ENCODE measurements at regions not wholly inside any gene's neighbourhood (a gene's known extent, or its start where the extent isn't known, plus 50 kb on each side); places are given as distances from the start of the nearest gene placed in this dataset.

DNA sequence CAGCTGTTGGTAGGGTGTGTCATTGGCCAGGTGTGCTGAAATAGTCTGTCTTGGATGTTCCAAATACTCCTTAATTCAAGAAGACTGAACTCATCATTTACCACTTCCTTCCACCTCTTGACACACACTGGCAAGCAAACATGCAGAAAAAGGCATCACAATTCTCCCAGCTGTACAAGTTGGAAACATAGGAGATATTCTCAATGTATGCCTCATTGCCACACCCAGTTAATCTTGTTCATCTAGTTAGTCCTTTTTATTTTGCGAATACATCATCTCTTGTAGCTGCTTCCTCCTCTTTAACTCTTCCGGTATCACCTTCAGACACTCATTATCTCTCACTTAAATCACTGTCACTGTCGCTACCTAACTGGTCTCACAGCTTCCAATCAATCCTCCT is 75.1 kb upstream of the GOT2 start:
- no peak overlapping the region for H3K4me3 ChIP-seq (ENCODE audit: low read length)
- no peak overlapping the region for H3K4me2 ChIP-seq (ENCODE audit: low read length)
- H3K79me2 ChIP-seq (ENCODE audit: control insufficient read depth, low read length) = no peaks in the 10 kb centered on the region
- no peaks in the 10 kb centered on the region for H3F3A ChIP-seq (ENCODE audit: control insufficient read depth, insufficient read depth)
- H3K9me3 ChIP-seq (ENCODE audit: control insufficient read depth, insufficient read depth, low read length) = no peaks in the 10 kb centered on the region
- no peak overlapping the region for H3K27ac ChIP-seq (ENCODE audit: low read depth, low read length)
- no peaks in the 10 kb centered on the region for H3K36me3 ChIP-seq (ENCODE audit: control insufficient read depth, low read length)
- no peaks in the 10 kb centered on the region for H3K4me1 ChIP-seq (ENCODE audit: control insufficient read depth, low read length)
- H3K9me2 ChIP-seq (replicated peaks; ENCODE audit: control insufficient read depth, low read length) = no peaks in the 10 kb centered on the region
- no peak for TF ChIP-seq EZH2phosphoT487 (IDR thresholded peaks at IDR 0.05; ENCODE audit: borderline replicate concordance, low read length)
- TF ChIP-seq, protein P1, sequence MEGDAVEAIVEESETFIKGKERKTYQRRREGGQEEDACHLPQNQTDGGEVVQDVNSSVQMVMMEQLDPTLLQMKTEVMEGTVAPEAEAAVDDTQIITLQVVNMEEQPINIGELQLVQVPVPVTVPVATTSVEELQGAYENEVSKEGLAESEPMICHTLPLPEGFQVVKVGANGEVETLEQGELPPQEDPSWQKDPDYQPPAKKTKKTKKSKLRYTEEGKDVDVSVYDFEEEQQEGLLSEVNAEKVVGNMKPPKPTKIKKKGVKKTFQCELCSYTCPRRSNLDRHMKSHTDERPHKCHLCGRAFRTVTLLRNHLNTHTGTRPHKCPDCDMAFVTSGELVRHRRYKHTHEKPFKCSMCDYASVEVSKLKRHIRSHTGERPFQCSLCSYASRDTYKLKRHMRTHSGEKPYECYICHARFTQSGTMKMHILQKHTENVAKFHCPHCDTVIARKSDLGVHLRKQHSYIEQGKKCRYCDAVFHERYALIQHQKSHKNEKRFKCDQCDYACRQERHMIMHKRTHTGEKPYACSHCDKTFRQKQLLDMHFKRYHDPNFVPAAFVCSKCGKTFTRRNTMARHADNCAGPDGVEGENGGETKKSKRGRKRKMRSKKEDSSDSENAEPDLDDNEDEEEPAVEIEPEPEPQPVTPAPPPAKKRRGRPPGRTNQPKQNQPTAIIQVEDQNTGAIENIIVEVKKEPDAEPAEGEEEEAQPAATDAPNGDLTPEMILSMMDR (IDR thresholded peaks at IDR 0.05; ENCODE audit: low read depth, low read length, poor library complexity, severe bottlenecking) = no peak
- H3K27me3 ChIP-seq (ENCODE audit: control insufficient read depth, low read length) = 0 out of 2 replicates have a peak, but pooled peaks cover 2% of the 10 kb centered on the region
- no peaks in the 10 kb centered on the region for H4K20me1 ChIP-seq (ENCODE audit: control insufficient read depth, insufficient read depth, low read depth, low read length)

DNA sequence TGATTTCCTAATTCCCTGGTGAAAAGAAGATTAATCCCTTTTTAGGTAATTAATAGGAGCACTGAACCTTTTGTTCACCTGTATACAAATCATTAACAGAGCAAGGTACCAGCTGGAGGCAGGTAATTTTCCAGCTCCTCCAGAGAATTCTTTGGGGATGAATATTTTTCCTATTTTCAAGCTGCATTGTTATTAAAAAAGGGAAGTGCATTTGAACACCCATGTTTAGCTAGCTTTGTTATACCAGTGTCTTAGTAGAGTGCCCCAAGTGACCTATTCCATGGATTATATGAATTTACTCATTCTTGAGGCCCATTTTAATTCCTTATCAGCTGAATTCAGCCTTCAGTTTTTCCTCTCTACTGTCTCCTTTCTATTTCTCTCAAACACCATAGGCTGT is 73.2 kb upstream of the GOT2 start:
- H3K79me2 ChIP-seq (ENCODE audit: control insufficient read depth, low read length) = no peaks in the 10 kb centered on the region
- H3F3A ChIP-seq (ENCODE audit: control insufficient read depth, insufficient read depth) = no peaks in the 10 kb centered on the region
- no peaks in the 10 kb centered on the region for H4K20me1 ChIP-seq (ENCODE audit: control insufficient read depth, insufficient read depth, low read depth, low read length)
- TF ChIP-seq, protein P1 (IDR thresholded peaks at IDR 0.05; ENCODE audit: low read depth, low read length, poor library complexity, severe bottlenecking) = no peak
- no peak for TF ChIP-seq EZH2phosphoT487 (IDR thresholded peaks at IDR 0.05; ENCODE audit: borderline replicate concordance, low read length)
- no peaks in the 10 kb centered on the region for H3K9me2 ChIP-seq (replicated peaks; ENCODE audit: control insufficient read depth, low read length)
- H3K36me3 ChIP-seq (ENCODE audit: control insufficient read depth, low read length) = no peaks in the 10 kb centered on the region
- H3K27me3 ChIP-seq (ENCODE audit: control insufficient read depth, low read length) = 0 out of 2 replicates have a peak, but pooled peaks cover 2% of the 10 kb centered on the region
- no peaks in the 10 kb centered on the region for H3K4me1 ChIP-seq (ENCODE audit: control insufficient read depth, low read length)
- H3K9me3 ChIP-seq (ENCODE audit: control insufficient read depth, insufficient read depth, low read length) = no peaks in the 10 kb centered on the region
- H3K27ac ChIP-seq (ENCODE audit: low read depth, low read length) = no peak overlapping the region
- H3K4me2 ChIP-seq (ENCODE audit: low read length) = no peak overlapping the region
- no peak overlapping the region for H3K4me3 ChIP-seq (ENCODE audit: low read length)

DNA sequence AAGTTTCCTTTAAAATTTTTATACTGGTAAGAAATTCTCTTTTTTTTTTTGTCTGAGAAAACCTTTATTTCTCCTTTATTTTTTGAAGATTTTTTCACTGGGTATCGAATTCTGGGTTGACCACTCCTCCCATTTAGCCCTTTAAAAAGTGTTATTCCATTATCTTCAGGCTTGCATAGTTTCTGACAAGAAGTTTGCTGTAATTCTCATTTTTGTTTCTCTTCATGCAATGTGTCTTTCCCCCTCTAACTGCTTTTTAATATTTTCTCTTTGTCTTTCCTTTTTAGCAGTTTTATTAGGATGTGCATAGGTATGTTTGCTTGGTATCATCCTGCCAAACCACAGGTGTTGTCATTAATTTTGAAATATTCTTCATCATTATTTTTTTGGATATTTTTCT is 67.7 kb upstream of the GOT2 start:
- no peaks in the 10 kb centered on the region for H3K9me3 ChIP-seq (ENCODE audit: control insufficient read depth, insufficient read depth, low read length)
- no peaks in the 10 kb centered on the region for H3K27me3 ChIP-seq (ENCODE audit: control insufficient read depth, low read length)
- no peaks in the 10 kb centered on the region for H3K4me1 ChIP-seq (ENCODE audit: control insufficient read depth, low read length)
- H3K27ac ChIP-seq (ENCODE audit: low read depth, low read length) = no peak overlapping the region
- TF ChIP-seq, protein P1 (IDR thresholded peaks at IDR 0.05; ENCODE audit: low read depth, low read length, poor library complexity, severe bottlenecking) = no peak
- TF ChIP-seq EZH2phosphoT487 (IDR thresholded peaks at IDR 0.05; ENCODE audit: borderline replicate concordance, low read length) = no peak
- no peaks in the 10 kb centered on the region for H4K20me1 ChIP-seq (ENCODE audit: control insufficient read depth, insufficient read depth, low read depth, low read length)
- H3K79me2 ChIP-seq (ENCODE audit: control insufficient read depth, low read length) = no peaks in the 10 kb centered on the region
- no peaks in the 10 kb centered on the region for H3K9me2 ChIP-seq (replicated peaks; ENCODE audit: control insufficient read depth, low read length)
- no peaks in the 10 kb centered on the region for H3F3A ChIP-seq (ENCODE audit: control insufficient read depth, insufficient read depth)
- no peak overlapping the region for H3K4me2 ChIP-seq (ENCODE audit: low read length)
- H3K36me3 ChIP-seq (ENCODE audit: control insufficient read depth, low read length) = no peaks in the 10 kb centered on the region
- no peak overlapping the region for H3K4me3 ChIP-seq (ENCODE audit: low read length)

All from DOHH2 (cell line).